GM19468 (cell line): ENCODE measurements at regions not wholly inside any gene's neighbourhood (a gene's known extent, or its start where the extent isn't known, plus 50 kb on each side); places are given as distances from the start of the nearest gene placed in this dataset.

Experiments
- ATAC-seq: cut with Tn5 transposase; IDR thresholded peaks from one replicate; pipeline ENCODE4 v1.9.1; 2021; ENCODE audit warnings: mild to moderate bottlenecking, moderate library complexity, moderate number of reproducible peaks; ENCODE audit not compliant: unreplicated experiment; ENCODE audit errors: extremely low read depth

DNA sequence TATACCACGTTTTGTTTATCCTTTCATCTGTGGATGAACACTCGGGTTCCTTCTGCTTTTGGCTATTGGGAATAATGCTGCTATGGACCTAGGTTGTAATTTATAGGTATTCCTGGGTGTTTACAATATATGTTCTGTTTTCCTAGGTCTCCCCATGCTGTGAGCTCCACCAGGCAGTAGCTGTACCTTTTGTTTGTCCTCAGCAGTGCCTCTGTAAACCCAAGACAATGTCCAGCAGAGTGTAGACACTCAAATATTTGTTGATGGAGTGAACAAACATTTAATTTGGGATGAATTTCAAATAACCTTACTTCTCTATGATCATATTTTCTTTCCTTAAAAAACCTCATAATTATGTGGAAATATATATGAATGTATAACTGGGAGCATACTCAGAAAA is 259.5 kb upstream of the BOD1L1 start:
- ATAC-seq = no peak

DNA sequence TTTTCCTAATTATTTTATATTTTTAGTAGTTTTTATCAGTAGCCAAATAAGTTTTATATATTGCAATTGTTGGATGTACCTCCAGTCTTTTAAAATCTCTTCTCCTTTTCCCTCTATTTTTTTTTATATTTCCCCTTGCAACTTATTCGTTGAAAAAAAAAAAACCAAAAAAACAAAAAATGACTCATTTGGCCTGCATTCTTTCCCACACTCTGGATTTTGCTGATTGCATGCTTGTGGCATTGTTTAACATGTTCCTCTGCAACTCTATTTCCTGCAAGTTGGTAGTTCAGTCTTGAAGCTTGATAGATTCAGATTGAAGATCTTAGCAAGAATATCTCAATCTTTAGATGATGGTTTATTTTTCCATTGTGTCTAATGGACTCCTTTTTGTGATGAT is 260.6 kb upstream of the BOD1L1 start:
- ATAC-seq = no peak

DNA sequence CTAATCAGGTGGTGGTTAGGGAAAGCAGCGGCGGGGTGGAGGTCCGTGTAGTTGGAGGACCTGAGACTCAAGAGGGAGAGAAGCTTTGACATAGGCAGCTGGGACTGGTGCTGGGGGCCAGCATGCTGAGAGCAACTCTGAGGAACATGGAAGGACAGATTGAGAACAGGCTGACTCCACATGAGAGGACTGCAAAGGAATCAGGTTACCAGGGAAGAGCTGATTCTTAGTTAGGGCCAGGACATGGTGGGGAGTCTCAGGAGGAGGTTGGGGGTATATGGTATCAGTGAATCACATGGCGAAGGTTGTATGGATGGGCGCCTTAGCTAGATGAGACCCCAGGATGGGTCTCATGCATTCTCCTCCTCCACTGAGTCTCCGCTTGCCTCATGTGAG is 264.0 kb upstream of the BOD1L1 start:
- ATAC-seq = no peak

DNA sequence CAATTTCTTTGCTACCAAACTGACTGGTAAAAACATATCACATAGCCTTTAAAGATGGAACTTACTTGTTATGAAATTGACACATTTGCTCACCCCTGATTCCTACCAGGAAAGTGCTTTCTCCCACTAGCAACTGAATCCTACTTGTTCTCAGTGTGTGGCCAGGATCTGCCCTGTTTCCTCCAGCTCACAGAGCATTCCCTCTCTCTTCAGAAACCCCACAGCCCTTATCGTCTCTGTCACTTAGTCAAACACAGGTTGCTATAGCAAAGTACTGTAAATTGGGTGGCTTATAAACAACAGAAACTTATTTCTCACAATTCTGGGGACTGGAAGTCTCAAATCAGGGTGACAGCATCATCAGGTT is 265.2 kb upstream of the BOD1L1 start:
- ATAC-seq = no peak

DNA sequence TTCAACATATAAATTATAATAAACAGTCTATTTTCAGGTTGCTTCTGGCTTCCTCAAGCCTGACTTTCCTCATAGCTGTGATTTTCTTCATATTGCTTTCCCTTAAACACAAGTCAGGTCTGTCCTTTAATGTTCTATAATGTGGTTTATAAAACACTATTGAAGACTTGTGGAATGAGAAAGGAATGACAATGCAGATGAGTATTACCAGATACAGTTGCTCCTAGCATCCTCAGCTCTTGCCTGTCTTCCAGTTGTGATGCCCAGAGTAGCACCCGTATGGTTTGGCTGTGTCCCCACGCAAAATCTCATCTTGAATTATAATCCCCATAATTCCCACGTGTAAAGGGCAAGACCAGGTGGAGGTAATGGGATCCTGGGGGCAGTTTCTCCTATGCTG is 265.7 kb upstream of the BOD1L1 start:
- ATAC-seq = no peak

DNA sequence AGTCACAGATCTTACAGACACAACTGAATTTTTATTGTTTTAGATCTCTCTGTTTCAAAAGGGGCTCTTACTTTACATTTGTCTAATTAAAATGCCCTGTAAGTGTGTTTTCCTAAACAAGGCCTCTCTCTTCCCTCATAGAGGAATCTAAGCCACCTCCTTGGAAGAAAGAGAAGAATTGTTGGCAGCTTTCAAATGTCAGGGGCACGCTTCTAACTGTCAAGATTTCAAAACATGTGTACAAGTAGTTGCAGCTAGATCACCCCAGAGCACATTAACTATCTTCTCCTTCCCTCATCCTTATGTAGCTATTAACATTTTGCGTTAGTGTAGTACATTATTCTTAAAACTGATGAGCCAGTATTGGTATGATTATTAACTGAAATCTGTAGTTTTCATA is 266.5 kb upstream of the BOD1L1 start:
- no peak for ATAC-seq

DNA sequence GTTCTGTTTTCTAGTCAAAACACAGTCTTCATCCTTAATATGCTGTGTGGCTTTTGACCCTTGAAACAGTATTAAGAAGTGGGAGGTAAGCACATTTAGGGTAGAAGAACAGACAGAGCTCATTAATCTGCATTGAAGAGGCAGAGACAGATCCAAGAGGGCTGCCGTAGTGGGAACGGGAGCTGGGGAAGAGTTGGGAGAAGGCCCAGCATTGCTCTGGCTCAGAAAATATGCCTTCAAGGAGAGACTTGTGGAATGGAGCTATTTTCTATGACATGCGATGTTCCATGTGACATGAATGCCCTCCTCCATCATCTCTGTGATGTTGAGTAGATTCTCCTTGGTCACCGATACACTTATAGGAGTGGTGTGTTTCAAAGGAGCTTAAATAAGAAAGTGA is 273.3 kb upstream of the BOD1L1 start:
- no peak for ATAC-seq

DNA sequence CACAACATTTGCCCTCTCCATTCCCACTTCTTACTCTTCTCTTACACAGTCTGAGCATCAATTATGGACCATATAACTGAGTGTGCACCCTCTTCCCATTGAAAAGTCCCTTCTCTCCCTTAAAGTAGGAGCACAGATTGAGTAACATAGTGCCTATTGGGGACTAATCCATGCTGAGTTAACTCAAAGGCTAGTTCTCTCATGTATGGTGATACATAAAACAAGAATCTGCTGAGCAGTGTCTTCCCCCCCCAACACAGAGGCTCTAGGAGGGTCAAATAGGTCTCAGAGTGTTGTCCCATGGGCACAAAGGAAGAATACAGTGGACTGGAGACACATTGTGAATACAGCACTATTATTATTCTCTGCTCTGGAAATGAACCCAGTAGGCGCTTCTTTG is 274.6 kb upstream of the BOD1L1 start:
- ATAC-seq = no peak

DNA sequence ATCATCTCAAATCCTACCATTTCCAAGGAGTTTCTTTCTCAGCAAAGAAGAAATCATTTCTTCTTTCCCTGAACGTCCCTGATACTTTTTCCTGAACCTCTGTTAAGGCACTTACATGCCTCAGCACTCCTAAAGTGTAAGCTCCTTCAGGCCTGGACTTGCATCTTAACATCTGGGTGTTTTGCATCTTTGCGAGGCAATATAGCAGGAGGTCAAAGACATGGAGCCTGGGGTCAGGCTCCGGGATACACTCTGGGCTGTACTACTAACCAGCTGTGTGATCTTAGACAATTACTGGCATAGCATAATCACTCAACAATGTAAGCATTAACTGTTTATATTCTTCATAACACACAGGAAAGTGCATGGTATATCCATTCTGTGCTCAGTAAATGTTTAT is 275.5 kb upstream of the BOD1L1 start:
- ATAC-seq = no peak

DNA sequence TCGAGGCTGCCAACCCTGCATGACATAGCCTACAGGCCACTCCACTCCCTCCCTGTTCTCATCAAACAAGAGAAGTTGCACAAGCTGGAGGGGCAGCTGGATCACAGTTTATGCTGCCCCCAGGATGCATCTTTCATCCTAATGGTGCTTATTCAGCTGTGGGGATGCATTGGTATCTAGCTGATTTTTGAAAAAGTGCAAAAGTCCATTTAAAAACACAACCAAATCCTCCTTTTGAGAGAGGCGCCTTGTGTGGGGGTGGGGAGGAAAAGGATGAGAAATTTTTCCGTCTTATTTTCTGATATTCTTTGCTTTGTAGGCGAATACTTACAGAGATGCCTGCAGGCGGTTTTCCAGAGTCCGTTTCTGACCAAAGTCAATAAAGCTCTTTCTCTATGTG is 276.4 kb upstream of the BOD1L1 start:
- ATAC-seq = no peak

DNA sequence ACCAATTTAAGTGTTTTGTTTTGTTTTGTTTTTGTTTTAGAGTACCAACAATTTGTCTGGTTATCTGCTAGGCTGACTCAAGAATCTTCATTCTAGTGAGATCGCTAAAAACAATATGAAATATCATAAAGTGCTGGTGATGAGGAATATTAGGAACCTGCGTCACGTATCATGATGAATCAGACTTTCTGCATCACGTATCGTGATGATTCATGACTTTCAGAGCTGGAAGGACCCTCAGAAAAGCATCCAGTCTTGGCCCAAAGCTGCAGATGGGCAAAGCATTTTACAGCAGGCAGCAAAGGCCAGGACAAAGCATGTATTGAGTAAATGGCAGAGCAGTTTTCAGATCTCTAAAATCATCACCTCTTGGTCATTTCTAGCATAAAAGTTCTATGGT is 278.0 kb upstream of the BOD1L1 start:
- no peak for ATAC-seq

DNA sequence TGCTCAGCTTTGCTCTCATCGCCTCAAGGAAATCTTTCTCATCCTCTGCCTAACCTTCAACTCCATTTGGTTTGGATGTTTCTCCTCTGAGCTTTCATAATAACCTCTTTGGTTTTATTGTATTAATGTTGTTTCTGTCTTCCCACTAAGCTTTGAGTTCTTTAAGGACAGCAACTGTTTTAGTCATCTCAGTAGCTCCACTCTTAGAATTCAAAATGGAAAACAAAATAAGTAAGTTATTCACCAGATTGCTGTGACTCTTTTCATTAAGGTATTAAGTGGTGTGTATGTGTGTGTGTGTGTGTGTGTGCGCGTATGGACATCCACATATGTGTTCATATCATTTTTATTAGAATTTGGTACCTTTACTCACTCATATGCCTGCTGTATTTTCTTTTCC is 279.2 kb upstream of the BOD1L1 start:
- ATAC-seq = no peak

DNA sequence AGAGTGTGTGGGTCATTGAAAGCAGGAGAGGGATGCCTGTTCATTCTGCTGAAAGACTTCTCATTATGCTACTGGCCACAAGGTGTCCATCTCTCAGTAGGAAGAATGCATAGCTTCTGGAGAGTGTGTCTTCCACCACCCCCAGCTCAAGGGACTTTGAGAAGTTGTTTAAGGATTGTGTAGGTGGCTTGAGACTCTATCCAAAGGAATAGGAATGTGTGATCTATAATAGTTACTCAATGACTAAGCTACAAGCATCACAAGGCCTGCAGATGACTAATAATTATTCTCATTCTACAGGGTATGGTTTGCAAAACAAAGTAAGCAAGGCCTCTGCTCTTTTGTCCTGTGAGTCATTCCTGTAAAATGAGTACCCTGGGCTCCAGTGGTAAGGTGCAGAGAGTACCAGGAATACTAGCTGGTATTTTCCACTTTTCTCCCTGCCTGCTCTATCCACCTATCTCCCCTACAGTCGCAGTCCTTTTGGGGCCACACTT is 279.8 kb upstream of the BOD1L1 start:
- no peak for ATAC-seq

DNA sequence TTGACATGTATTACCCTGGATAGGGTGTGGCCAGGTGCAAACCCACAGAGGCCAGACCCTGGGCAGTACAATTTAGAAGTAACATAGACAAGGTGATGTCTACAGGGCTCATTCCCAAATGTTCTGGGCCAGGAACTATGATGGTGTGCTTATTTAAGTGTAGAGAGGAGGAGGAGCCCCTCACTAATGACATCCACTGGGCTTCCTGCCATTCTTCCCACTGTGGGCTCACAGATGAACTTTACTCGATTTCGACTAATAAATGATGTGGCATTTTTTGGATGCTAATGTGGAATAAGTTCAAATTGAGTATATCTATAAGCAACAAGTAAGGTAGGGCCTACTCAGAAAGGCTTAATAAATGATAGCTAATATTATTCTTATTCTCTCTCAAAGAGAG is 280.9 kb upstream of the BOD1L1 start:
- ATAC-seq = no peak

DNA sequence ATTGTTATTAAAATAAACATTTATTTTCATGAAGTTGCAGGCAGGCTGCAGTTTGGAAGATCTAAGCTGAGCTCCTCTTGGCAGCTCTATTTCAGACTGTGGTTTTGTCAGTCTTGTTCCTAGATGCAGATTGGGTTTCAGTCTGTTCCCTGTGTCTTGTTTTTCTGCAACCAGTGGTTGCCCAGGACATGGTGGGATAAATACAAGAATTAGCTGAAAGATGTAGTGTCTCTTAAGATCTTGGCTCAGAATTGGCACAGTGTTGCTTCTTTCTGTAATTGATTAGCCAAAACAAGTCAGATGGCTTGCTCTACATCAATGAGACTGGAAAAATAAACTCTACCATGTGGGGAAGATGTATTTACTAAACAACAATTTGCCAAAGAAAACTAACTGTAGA is 283.0 kb upstream of the BOD1L1 start:
- no peak for ATAC-seq

DNA sequence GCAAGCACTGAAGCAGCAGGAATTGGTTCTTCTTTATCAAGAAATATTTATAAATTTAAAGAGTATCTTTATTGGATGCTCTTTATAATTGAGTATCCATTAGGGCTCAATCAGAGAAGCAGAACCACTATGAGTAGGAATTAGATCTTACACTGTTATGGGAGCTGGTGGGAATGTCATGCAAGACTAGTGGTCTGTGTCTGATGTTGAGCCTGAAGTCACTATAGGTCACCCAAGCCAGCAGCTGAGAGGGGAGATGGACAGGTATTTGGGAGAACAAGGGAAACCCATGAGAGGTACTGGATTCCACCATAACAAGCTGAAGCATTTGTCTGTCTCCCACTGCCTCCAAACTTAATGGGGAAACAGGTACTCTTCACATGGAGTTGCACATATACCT is 283.7 kb upstream of the BOD1L1 start:
- ATAC-seq = no peak

DNA sequence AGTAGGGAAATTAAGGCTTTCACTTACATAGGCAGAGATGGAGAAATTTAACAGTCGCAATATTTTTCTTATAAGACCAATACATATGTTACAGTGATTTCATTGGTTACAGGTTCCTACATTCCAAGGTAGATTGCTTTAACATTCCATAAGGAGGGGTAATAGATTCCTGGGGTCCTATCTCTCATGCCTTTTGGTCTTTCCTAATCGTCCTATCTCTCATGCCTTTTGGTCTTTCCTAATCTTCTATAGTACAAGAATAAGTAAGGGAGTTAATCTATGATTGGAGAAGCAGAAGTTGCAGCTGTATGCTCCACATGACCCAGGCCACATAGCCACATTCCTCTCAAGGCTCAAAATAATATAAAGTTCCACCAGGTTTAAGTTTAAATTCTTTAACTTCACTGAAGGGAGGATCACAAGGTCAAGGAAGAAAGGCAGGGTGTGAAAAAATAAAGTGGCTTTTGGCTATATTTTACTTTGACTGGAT is 285.0 kb upstream of the BOD1L1 start:
- no peak for ATAC-seq

DNA sequence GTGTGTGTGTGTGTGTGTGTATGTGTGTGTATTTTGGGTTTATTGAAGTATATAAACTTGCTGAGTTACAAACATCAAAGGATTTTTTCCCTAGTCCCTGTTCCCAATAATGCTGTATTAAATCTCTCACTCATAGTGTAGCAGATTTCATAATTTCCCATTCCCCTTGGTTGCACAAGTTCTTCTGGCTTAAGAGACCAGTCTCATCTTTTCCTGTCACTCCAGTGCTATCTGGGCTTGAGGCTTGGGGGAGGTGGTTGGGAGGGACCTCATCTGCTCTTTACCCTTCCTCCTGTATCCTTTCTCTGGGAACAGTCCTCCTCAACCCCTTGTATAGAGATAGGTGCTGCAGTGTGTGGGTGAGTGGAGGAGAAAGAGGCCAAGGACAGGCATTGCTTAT is 285.4 kb upstream of the BOD1L1 start:
- no peak for ATAC-seq

DNA sequence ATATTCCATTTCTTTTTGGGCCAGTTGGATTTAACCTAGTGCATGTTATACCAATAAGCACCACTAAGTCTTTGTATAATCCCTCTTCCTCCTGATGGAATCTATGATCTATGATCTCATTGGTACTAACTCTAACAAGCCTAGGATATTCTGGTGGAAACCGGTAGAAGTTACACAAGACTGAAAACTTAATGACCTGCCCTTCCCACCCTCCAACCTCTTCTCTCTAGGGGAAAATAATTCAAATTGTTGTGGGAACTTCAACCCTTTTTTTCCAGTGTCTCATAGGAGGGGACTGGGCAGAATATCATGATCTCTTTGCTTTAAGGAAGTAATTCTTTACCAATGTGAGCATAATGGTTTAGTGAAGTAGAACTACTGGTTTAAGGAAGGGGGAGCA is 289.5 kb upstream of the BOD1L1 start:
- ATAC-seq = no peak

DNA sequence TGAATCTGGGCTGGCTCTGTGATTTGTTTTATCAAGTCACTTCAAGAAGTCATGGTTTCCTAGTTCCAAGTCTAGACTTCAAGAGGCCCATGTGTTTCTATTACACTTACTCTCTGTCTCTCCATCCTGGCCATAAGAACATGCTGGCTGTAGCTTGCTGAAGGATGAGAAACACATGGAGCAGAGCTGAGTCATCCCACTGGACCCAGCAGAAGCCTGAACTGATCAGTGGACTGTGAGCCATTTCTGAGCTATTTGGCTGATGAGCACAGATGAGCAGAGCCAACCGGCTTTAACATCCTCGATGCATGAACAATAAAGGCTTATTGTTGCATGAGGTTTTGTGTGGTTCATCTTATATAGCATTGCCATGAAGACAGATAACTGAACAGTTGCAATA is 290.6 kb upstream of the BOD1L1 start:
- ATAC-seq = no peak

DNA sequence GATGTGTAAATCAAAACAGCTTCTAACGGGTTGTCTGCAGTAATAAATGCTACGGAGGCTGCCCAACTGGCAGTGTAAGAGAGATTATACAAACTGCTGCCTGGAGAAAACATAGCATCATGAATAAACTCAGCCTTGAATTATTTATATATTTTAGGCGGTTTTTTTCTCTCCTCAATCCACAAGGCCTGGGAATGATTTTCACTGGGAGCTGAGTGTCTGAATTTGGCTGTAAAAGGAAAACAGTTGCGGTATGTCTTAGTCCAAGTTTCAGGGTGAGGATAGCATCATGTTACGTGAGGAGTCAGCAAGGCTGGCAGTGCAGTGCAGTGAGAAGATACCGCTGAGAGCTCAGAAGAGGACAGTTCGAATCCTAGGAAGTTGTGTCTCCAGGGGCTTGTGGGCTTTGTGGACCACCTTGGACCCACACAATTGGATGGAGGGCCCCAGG is 291.5 kb upstream of the BOD1L1 start:
- no peak for ATAC-seq

DNA sequence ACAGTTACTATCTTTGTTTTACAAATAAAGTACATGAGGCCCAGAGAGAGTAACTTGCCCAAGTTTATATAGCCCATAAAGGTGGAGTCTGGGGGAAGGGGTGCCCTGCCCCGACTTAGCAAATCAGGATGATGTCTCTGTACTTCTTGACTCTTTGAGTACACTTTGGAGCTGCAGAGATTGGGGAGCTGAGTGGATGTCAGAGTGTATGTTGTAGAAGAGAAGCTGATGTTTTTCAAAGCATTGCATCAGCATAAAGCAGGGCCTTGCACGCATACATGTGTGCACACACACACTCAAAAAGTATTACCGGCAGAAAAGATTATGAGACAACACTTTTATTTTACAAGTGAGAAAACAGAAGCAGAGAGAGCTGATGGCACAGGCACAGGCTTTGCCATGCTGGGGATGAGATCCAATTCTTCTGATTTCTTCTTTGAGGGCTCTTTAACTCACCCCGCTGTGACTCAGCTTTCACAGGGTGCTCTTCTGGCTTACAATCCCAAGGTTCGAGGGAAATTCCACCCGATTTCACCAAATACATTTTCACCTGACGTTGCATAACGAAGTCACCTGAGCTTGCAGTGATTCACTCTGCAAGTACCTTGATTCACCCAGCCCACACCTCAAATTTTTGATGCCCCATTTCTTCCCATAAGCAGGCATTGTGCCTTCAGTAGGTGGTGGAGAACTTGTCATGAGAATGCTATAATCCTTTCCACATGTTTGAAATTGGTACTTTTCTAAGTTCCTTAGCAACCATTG is 292.8 kb upstream of the BOD1L1 start:
- no peak for ATAC-seq
